GM12873 (cell line): ENCODE measurements at regions not wholly inside any gene's neighbourhood (a gene's known extent, or its start where the extent isn't known, plus 50 kb on each side); places are given as distances from the start of the nearest gene placed in this dataset.

Source experiments
- TF ChIP-seq, protein P1 (sequence below): IDR thresholded peaks from 2 replicates; pipeline ENCODE4 v1.5.1; 2012; ENCODE audit warnings: low read depth, mild to moderate bottlenecking, moderate library complexity, low read length, control low read depth; ENCODE audit not compliant: insufficient read depth; ENCODE audit errors: missing control alignments

DNA sequence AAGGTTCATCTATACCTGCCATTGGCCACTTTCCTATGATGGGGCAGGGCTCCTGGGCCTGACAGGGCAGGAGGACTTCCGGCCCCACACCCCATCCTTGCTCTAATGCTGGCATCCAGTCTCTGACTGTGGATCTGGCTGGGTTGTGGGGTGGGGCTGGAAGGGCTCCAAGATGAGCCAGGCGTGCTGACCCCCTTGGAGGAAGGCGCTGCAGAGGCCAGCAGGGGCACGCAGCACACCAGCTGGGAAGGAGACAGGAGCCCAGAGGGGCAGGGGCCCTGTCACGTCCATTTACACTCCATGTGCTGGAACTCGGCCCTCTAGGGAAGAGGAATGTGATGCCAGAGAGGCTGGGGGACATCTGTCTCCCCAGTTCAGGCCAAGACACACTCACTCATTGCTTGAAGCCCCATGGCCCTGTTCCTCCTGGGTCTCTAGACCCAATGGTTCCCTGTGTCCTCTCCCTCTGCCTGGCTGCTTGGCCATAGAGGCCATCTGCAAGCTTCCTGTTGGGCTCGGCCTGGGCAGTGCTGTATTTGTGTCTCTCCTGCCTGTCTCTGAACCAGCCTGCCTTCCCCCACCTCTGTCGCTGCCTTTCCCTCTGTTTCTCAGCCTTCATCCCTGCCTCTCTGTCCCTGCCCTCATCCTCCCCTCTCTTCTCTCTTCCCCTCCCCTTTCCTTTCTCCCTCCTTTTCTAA, 67.5 kb upstream of the NECTIN1 start:
- TF ChIP-seq, protein P1, sequence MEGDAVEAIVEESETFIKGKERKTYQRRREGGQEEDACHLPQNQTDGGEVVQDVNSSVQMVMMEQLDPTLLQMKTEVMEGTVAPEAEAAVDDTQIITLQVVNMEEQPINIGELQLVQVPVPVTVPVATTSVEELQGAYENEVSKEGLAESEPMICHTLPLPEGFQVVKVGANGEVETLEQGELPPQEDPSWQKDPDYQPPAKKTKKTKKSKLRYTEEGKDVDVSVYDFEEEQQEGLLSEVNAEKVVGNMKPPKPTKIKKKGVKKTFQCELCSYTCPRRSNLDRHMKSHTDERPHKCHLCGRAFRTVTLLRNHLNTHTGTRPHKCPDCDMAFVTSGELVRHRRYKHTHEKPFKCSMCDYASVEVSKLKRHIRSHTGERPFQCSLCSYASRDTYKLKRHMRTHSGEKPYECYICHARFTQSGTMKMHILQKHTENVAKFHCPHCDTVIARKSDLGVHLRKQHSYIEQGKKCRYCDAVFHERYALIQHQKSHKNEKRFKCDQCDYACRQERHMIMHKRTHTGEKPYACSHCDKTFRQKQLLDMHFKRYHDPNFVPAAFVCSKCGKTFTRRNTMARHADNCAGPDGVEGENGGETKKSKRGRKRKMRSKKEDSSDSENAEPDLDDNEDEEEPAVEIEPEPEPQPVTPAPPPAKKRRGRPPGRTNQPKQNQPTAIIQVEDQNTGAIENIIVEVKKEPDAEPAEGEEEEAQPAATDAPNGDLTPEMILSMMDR, result no peak

DNA sequence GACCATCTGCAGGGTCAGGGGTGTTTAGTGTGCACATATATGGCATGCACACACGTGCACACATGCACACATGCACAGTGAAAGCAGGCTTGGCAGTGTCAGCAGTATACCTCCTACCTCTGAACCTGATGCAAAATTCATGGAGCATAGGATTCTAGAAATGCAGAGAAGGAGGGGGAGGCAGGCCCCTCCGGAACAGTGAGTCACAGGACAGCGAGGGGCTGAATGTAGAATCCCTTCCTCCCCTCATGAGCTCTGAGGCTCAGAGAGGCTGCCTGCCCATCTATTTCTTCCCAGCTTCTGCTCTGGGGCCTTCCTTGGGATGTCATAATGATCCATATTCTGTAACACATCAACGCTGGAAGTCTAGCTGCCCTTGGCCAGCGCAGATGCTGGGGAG, 66.7 kb upstream of the NECTIN1 start:
- TF ChIP-seq, protein P1, result no peak

DNA sequence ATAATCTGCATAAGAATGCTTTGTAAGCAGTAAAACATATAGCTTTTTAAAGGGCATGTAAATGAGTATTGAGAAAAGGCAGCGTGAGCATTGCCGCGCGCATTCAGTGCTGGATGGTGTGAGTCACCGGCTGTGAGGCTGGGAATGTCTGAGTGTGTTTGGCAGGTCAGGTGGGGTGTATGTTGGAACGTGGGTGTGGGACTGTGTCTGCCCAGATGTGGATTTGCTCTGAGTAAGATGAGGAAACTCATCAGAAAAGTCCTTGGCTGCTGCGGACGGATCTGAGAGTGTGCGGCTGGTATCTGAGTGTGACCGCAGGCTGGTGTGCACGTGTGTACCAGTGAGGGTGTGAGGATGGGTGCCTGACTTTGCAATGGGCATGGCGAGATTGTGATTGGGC, 66.2 kb upstream of the NECTIN1 start:
- TF ChIP-seq, protein P1, result no peak

DNA sequence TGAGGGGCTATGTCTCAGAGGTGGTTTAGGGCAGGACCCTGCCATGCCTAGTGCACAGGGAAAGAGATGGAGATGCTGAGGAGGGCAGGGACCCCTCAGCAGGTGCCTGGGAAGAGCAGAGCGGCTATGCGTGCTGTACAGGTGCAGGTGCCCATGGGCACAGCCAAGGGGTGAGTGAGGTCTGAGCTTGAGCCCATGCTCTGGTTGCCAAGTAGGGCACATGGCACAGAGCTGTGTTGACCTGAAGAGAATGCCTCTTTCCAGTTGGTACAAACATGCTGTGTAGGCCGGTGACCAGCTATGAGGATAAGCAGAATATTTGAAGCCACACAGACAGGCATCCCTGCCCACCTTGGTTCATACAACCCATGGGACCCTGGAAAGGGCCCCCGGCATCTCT, 65.8 kb upstream of the NECTIN1 start:
- TF ChIP-seq, protein P1, result no peak

DNA sequence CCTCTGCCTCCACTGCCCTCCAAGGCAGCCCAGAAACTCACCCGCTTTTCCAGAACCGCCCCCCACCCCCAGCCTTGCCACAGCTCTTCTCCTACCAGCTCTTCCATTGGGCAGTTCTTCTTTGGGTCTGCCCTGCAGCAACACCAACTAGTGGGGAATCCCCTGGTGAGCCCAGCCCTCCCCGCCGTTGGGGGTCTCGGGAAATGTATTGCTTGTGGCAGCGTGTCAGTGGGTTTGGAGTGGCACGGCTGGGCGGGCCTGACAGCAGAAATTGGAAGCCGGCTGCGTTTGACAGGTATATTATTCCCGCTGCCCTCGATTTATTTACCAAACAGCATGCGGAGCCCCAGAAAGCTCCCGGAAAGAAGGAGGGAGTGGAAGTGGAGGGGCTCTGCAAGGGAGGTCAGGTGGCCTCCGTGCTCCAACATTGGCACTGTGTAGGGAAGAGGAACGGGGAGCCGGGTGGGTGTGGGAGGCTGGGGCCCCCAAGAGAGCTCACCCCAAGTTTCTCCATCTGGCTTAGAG, 65.2 kb upstream of the NECTIN1 start:
- TF ChIP-seq, protein P1, result no peak

- TF ChIP-seq, protein P1, result no peak
Observed at GRCh38 chr11:119793335-119793984, 64.5 kb upstream of the NECTIN1 start.

GRCh38 chr11:119791701-119792151, 62.7 kb upstream of the NECTIN1 start:
- TF ChIP-seq, protein P1, result no peak
